K562 (cell line): ENCODE measurements at regions not wholly inside any gene's neighbourhood (a gene's known extent, or its start where the extent isn't known, plus 50 kb on each side); places are given as distances from the start of the nearest gene placed in this dataset.

ENCODE experiments used
- HLTF ChIP-seq: fragments of 450-650 bp; IDR thresholded peaks from 2 replicates; pipeline ENCODE4 v1.6.1; 2016
- LARP7 ChIP-seq: fragments of 450-650 bp; IDR thresholded peaks from 2 replicates; pipeline ENCODE4 v1.6.1; 2016
- MGA ChIP-seq: fragments of 450-650 bp; IDR thresholded peaks from 2 replicates; pipeline ENCODE4 v1.6.1; 2016; ENCODE audit warnings: mild to moderate bottlenecking, moderate library complexity
- MTA1 ChIP-seq: fragments of 450-650 bp; IDR thresholded peaks from 2 replicates; pipeline ENCODE4 v1.6.1; 2017; ENCODE audit warnings: borderline replicate concordance
- NCOR1 ChIP-seq: fragments of 450-650 bp; IDR thresholded peaks from 2 replicates; pipeline ENCODE4 v1.6.1; 2016; ENCODE audit warnings: mild to moderate bottlenecking, moderate library complexity
- NUFIP1 ChIP-seq: fragments of 450-650 bp; IDR thresholded peaks from 2 replicates; pipeline ENCODE4 v1.6.1; 2018; ENCODE audit not compliant: partially characterized antibody
- PHF20 ChIP-seq: fragments of 450-650 bp; IDR thresholded peaks from 2 replicates; pipeline ENCODE4 v1.6.1; 2018; ENCODE audit not compliant: partially characterized antibody
- PPARD ChIP-seq: fragments of 250-450 bp; sonication (Bioruptor Pico); IDR thresholded peaks from 2 replicates; pipeline ENCODE4 v1.8.0; 2022; ENCODE audit warnings: inconsistent platforms, mild to moderate bottlenecking, moderate library complexity
- THRAP3 ChIP-seq: fragments of 450-650 bp; IDR thresholded peaks from 2 replicates; pipeline ENCODE4 v1.6.1; 2016; ENCODE audit warnings: mild to moderate bottlenecking, inconsistent platforms, borderline replicate concordance
- TOE1 ChIP-seq, 2 experiments: fragments of 450-650 bp in 1 of 2; sonication (generic) in 1 of 2; formaldehyde crosslinking in 1 of 2; IDR thresholded peaks; 2 replicates each; pipeline versions ENCODE4 v1.7.1 to v1.8.0; 2016 to 2022; ENCODE audit warnings: borderline replicate concordance in 2 of 2, mild to moderate bottlenecking in 2 of 2, antibody characterized with exemption in 1 of 2, inconsistent platforms in 1 of 2, low read depth in 1 of 2, missing genetic modification reagents in 1 of 2, moderate library complexity in 1 of 2
- TRIM24 ChIP-seq, 2 experiments: fragments of 450-650 bp; IDR thresholded peaks; 2 replicates each; pipeline ENCODE4 v1.6.1; 2016
- ZNF384 ChIP-seq: IDR thresholded peaks from 2 replicates; pipeline ENCODE4 v1.6.1; 2012; ENCODE audit warnings: low read depth, low read length, improper control_type of control experiment
- TF ChIP-seq, protein P1 (sequence below): fragments of 250-450 bp; sonication (Bioruptor Pico); IDR thresholded peaks from 2 replicates; pipeline ENCODE4 v1.9.0; 2021; ENCODE audit warnings: mild to moderate bottlenecking, inconsistent platforms

DNA sequence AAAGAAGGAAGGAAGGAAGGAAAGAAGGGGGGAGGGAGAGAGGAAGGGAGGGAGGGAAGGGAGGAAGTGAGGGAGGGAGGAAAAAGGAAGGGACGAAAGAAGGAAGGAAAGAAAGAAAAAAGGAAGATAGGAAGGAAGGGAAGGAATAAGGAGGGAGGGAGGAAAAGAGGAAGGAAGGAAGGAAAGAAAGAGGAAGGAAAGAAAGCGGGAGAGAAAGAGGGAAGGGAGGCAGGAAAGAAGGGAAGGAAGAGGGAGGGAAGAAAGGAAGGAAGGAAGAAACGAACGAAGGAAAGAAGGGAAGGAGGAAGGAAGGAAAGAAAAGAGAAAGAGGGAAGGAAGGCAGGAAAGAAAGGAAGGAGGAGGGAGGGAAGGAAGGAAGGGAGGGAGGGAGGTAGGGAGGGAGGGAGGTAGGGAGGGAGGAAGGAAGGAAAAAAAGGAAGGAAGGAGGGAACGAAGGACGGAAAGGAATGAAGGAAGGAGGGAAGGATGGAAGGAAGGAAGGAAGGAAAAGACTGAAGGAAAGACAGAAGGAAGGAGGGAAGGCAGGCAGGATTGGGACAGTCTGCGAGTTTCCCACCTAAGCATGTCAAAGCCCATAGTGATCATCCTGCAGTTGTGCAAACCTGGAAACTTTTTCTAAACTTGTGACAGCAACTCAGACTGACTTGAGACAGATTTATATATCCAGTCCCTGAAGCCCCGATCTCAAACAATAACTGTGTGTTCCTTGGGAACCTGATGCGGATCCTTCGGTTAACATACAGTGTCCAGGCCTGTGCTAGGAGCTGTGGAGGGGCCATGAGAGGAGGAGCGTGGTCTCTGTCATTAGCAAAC is 59.8 kb upstream of the IYD start (continued):
- TF ChIP-seq MGA (no peak), PHF20 (peak; percentile 19), PPARD (no peak), TRIM24 (IDR thresholded peaks at IDR 0.05) (peak; percentile 46 to 62; a peak in 2 of 4 replicates), MTA1 (peak; percentile 93), TOE1 (IDR thresholded peaks at IDR 0.05; ENCODE audit: borderline replicate concordance) (peak; percentile 26; the same call in 1 of the 2 replicates), TOE1 (CRISPR knock-in tag; IDR thresholded peaks at IDR 0.05; ENCODE audit: borderline replicate concordance, low read depth) (no peak), LARP7 (peak; percentile 48; the same call in 1 of the 2 replicates), ZNF384 (no peak), NCOR1 (peak; percentile 19; the same call in 1 of the 2 replicates), NUFIP1 (no peak), HLTF (0 out of 2 replicates have a peak, but pooled peaks have one; percentile 25), THRAP3 (0 out of 2 replicates have a peak, but pooled peaks have one; percentile 65)
- TF ChIP-seq, protein P1, sequence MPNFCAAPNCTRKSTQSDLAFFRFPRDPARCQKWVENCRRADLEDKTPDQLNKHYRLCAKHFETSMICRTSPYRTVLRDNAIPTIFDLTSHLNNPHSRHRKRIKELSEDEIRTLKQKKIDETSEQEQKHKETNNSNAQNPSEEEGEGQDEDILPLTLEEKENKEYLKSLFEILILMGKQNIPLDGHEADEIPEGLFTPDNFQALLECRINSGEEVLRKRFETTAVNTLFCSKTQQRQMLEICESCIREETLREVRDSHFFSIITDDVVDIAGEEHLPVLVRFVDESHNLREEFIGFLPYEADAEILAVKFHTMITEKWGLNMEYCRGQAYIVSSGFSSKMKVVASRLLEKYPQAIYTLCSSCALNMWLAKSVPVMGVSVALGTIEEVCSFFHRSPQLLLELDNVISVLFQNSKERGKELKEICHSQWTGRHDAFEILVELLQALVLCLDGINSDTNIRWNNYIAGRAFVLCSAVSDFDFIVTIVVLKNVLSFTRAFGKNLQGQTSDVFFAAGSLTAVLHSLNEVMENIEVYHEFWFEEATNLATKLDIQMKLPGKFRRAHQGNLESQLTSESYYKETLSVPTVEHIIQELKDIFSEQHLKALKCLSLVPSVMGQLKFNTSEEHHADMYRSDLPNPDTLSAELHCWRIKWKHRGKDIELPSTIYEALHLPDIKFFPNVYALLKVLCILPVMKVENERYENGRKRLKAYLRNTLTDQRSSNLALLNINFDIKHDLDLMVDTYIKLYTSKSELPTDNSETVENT (CRISPR knock-in tag), result no peak
